ENCODE measurements at regions not wholly inside any gene's neighbourhood (a gene's known extent, or its start where the extent isn't known, plus 50 kb on each side); places are given as distances from the start of the nearest gene placed in this dataset.

DNA sequence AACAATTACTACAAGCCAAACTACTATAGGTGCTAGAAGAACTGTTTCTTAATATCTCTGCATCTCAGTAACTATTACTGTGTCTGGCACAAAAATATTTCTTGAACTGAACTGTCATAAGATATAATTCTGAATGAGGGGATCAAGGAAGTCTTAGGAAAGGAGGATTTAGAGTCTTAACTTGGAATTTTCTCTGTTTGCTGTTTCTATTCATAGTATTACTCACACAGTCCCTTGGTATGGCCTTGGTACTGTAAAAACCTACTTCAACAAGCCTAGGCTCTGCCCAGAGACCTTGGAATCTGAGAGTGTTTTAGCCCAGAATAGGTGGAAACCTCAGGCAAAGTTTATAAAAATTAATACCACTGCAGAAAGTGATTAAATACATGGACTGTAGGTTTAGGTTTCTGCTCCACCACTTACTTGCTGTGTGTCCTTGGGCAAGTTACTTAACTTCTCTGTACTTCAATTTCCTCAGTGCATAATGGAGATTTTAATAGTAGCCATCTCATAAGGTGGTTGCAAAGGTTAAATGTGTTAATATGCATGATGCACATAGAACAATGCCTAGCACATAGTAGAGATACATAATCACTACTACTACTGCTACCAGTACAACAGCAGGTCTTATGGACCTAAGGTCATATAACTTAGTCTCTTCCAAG lies 87.4 kb upstream of the NFIA start:
- Histone ChIP-seq H3K36me3 (no peaks in the 10 kb centered on the region), H3K4me3 (no peak overlapping the region), H3K9me3 (replicated peaks) (no peaks in the 10 kb centered on the region), H3K27me3 (no peaks in the 10 kb centered on the region), H3K4me1 (no peaks in the 10 kb centered on the region), H3K27ac (no peak overlapping the region)
- no peak for DNase-seq

DNA sequence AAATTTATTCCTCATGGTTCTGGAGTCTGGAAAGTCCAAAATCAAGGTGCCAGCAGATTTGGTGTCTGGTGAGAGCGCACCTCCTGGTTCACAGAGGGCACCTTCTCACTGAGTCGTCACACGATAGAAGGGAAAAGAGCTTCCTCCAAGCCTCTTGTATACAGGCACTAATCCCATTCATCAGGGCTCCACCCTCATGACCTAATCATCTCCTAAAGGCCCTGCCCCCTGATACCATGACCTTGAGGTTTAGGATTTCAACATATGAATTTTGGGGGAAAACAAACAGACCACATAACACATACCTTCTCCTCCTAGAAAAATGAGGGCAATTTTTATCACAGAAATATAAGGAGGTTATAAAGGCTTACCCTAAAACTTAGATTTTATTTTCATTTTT lies 88.0 kb upstream of the NFIA start:
- H3K4me1 ChIP-seq = no peaks in the 10 kb centered on the region
- H3K27ac ChIP-seq = no peak overlapping the region
- no peak for DNase-seq
- H3K36me3 ChIP-seq = no peaks in the 10 kb centered on the region
- H3K4me3 ChIP-seq = no peak overlapping the region
- no peaks in the 10 kb centered on the region for H3K27me3 ChIP-seq
- no peaks in the 10 kb centered on the region for H3K9me3 ChIP-seq (replicated peaks)

DNA sequence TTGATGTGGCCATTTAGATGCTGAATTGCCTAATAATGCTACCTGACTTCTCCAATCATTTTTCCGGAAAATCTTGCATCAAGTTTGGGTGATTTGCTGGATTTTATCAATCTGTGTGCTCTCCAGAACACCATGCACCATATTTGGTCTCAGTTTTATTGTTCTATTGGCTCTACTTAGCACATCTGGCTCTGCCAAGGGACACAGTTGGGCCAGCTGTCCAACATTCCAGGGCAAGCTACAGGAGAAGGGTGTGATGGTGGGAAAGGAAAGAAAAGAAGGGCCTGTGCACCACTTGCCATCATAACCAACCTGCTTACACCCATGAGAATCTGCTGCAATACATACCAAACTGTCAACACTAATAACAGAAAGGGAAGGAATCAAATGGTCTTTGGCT lies 90.2 kb upstream of the NFIA start:
- Histone ChIP-seq H3K27me3 (no peaks in the 10 kb centered on the region), H3K9me3 (replicated peaks) (no peaks in the 10 kb centered on the region), H3K36me3 (no peaks in the 10 kb centered on the region), H3K4me1 (no peaks in the 10 kb centered on the region), H3K4me3 (no peak overlapping the region), H3K27ac (no peak overlapping the region)
- no peak for DNase-seq

DNA sequence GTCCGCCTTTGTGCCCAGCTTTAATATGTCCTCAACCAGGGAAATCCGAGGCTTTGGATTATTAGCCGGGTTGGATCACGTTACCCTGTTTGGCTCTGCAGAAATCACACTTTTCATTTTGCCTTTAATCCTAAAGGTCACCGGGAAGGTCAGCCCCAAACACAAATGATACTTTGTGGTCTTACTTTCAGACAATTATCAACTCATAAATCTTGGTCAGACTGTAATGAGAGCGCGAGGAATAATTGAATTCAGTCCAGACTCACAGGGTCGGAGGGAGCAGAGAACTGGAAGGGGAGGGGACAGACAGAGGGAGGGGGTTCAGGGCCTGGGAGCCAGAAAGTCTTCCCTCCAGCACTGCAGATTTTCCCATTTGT lies 91.7 kb upstream of the NFIA start:
- peak in 1 of 2 experiments; percentile 25 for DNase-seq
- no peaks in the 10 kb centered on the region for H3K4me1 ChIP-seq
- peak overlapping the region; percentile 11; the same call in 1 of the 2 replicates for H3K4me3 ChIP-seq
- no peaks in the 10 kb centered on the region for H3K9me3 ChIP-seq (replicated peaks)
- no peak overlapping the region for H3K27ac ChIP-seq
- H3K27me3 ChIP-seq = no peaks in the 10 kb centered on the region
- no peaks in the 10 kb centered on the region for H3K36me3 ChIP-seq

DNA sequence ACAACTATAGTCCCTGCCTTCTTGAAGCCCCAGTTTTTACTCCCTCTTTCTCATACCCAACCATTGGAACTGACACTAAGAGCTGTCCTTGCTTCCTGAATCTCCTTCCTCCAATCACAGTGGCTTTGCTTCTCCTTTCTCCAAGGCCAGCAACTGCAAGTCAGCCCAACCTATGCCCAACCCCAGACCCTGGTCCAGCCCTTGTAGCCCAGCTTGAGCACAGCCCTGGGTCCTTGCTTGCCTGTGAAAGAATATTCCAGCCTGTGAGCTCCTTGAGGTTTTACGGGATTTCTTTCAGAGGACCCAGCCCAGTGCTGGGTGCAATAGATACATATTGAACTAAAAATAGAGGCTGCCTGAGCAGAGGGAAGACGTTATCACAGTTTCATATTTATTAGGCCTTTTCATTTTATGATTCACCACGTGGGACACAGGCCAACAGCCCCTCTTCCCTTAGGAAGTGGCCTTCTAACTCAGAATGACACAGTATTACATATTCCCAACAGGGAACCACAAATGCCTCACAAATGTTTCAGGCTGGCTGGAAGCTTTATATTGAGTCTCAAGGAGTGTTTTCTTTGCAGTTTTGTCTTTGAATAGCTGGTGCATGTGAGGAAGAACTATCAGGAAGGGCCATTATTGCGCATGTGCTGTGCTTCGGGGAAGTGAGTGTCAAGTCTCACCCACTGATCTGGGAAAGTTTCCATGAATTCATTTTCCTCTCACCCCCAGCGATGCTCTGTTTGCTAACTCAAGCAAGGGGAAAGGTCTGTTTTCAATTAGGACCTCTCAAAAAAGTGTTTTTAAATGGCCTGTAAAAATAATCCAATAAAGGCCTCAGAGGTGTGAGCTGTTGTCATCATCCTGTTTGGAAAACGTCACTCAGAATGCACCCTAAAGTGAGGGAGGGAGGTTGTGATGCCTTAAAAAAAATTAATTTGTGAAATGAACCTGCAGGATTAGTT lies 92.3 kb upstream of the NFIA start:
- Histone ChIP-seq H3K4me1 (no peaks in the 10 kb centered on the region), H3K9me3 (replicated peaks) (no peaks in the 10 kb centered on the region), H3K27me3 (no peaks in the 10 kb centered on the region), H3K36me3 (no peaks in the 10 kb centered on the region), H3K4me3 (peak overlapping the region; percentile 11; the same call in 1 of the 2 replicates), H3K27ac (no peak overlapping the region)
- DNase-seq = peak in 1 of 2 experiments; percentile 34

DNA sequence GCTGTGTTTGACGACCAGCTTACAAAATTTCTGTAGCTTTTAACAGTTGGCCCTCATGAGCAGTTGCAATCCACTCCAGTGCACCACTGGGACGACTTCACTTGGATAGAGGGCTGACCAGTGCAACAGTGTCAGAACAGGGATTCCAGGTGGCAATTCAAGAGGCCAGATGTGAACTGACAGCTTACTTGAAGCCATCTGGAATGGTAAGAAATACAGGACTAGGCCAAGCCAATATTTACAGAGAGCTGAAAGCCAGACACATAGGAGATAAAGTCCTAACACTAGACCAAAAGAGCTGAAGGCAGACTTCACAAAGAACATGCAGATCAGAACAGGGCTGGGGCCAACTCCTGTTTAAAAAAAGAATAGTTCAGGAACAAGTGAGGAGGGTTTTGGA lies 93.5 kb upstream of the NFIA start:
- Histone ChIP-seq H3K36me3 (no peaks in the 10 kb centered on the region), H3K27ac (no peak overlapping the region)

DNA sequence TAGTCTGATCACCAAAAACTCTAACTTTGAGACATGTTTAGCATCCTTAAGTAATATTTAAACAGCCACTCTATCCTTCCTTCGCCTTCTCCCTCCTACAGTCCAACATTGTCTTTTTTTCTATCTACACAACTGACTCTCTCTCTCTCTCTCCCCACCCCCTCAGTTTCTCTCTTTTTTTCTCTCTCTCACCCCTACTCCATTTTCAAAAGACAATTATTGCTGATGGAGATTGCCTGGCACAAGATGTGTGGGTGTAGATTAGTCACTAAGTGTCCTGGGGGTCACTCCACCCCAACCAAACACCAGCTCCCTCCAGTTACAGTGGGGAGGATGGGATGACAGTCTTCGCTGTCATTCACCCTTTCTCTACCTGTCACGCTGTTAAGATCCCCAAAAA lies 94.5 kb upstream of the NFIA start:
- DNase-seq = no peak

More for the DNA sequence above, 93.5 kb upstream of the NFIA start:
- Histone ChIP-seq H3K27me3 (no peaks in the 10 kb centered on the region), H3K9me3 (replicated peaks) (no peaks in the 10 kb centered on the region), H3K4me1 (no peaks in the 10 kb centered on the region), H3K4me3 (no peak overlapping the region)
- no peak for DNase-seq

DNA sequence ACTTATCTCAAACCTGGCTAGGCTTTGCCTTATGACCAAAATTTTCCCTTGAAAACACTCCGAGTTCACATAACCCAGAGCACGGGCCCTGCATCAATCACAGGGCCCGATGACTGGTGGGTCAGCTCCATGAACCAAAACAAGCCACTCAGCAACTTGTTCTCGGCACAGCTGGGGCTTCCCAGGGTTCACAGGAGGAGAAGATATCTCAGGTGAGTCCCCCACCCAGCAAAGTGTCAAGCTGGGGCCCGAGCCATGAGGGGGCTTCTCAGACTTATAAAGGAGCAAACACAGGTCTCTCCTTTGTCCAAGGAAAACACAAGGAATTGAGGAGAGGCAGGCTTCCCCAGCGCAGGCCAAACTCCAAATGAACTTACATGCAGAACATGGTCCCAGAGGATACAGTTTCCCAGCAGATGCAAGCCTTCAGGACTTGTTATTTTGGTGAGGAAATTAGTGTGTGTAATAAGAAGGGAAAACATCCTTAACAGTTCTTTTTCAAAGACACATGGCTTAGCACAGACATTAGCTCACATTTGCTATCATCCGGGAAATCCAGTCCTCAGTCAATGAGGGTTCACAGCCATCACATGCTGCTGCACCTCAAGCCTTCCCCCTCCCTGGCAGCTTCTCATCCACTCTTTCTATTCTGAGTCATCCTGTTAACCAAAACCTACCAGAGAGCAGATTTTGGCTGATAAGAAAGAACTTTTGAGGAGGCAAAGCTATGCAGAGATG lies 98.1 kb upstream of the NFIA start:
- no peak overlapping the region for H3K27ac ChIP-seq
- H3K36me3 ChIP-seq = no peaks in the 10 kb centered on the region
- no peaks in the 10 kb centered on the region for H3K27me3 ChIP-seq
- no peak overlapping the region for H3K4me3 ChIP-seq
- no peaks in the 10 kb centered on the region for H3K9me3 ChIP-seq (replicated peaks)
- DNase-seq = no peak
- H3K4me1 ChIP-seq = no peaks in the 10 kb centered on the region

More for the DNA sequence above, 94.5 kb upstream of the NFIA start:
- no peaks in the 10 kb centered on the region for H3K4me1 ChIP-seq
- no peak overlapping the region for H3K4me3 ChIP-seq
- no peaks in the 10 kb centered on the region for H3K9me3 ChIP-seq (replicated peaks)
- H3K36me3 ChIP-seq = no peaks in the 10 kb centered on the region
- no peaks in the 10 kb centered on the region for H3K27me3 ChIP-seq
- no peak overlapping the region for H3K27ac ChIP-seq

DNA sequence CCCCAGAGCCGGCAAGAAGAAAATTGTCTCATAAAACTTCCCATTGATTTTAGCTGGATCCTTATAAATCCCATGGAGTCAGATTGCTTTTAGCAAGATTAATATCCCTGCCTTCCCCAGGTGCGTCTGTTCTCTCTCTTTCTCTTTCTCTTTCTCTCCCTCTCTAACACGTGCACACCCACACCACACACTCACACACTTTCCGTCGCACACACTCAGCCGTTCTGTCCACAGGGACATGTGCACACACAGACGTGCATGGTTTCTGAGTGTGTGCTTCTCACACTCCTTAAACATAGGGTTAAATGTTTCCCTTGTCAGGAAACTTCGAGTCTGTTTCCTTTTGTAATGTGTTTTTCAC lies 98.7 kb upstream of the NFIA start:
- Histone ChIP-seq H3K36me3 (no peaks in the 10 kb centered on the region), H3K4me1 (no peaks in the 10 kb centered on the region), H3K4me3 (no peak overlapping the region), H3K27me3 (no peaks in the 10 kb centered on the region), H3K9me3 (replicated peaks) (no peaks in the 10 kb centered on the region), H3K27ac (no peak overlapping the region)
- DNase-seq = no peak

DNA sequence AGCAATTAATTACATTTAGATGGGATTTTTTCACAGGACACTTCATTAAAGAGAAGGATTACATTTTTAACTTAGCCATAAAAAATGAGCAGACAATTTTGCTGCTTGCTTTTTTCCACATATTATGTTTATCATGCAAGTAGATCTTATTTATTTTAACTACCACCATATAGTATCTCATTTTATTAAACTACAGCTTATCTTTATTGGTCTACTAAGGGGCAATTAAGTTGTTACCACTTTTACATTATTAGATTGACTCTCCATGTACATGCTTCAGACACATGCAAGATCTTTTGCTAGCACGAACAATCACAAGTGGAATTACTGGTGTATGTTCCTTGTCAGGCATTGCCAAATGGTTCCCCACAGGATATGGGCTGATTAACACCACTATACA lies 99.8 kb upstream of the NFIA start:
- DNase-seq = no peak
- H3K27ac ChIP-seq = no peak overlapping the region
- no peaks in the 10 kb centered on the region for H3K9me3 ChIP-seq (replicated peaks)
- H3K4me3 ChIP-seq = no peak overlapping the region
- no peaks in the 10 kb centered on the region for H3K4me1 ChIP-seq
- no peaks in the 10 kb centered on the region for H3K36me3 ChIP-seq
- H3K27me3 ChIP-seq = no peaks in the 10 kb centered on the region

DNA sequence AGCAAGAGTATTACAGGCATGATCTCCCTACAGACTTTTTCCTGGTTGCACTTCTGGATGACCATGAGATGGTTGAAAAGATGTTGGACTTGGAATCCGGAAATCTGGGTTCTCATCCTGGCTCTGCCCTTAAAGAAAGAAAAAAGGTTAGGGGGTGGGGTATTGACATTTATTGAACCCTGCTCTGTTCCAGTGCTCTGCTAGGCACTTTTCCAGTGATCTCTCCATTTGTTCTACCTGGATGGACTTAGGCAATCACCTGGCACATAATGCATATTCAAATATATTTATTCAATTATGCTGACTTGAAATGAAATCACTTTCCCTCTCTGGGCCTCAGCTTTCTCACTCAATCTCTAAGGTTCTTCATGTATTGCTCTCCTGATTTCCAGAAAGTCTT lies 101.0 kb upstream of the NFIA start:
- H3K36me3 ChIP-seq = no peaks in the 10 kb centered on the region
- no peak overlapping the region for H3K4me3 ChIP-seq
- no peaks in the 10 kb centered on the region for H3K4me1 ChIP-seq
- no peak for DNase-seq
- no peaks in the 10 kb centered on the region for H3K27me3 ChIP-seq
- no peak overlapping the region for H3K27ac ChIP-seq
- H3K9me3 ChIP-seq (replicated peaks) = no peaks in the 10 kb centered on the region

DNA sequence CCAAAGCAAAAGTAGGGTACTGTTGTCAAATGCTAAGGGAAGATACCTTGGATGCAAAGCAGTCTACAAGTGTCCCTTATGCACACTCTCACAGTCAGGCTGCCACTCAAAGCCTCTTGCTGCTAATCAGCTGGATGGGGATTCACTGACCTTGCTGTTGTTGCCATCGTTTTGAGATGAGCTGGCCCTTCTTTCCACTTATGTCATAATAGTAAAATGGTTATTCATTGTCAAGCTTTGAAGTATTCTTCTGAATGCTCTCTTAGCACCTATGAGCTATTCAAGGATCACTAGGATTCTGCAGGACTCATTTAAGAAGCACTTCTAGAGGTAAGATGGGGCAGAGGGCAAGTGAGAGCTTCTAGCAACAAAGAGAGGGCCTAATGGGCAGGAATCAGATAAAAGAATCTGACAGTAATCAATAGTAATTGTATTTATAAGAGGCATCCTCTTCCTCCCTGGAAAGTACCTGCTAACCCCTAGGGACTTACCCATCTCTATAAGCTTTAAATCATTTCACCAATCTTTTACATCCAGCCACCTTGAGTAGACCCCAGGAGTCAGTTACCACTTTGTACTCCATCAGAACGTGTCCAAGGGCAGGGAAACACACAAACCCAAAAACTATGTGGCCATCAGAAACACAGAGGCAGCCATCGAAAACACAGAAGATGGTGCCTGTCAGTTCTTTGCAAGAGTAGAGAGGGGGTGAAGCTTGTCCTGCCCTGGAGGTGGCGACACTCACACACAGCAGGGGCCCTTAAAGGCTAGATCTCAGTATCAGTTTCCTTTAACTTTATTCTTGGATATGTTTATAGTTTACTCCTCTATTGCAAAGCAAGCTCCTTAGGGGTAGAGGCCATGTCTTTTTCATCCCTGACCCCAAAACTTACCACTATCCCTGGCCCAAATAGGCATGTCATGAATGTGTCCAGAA lies 103.7 kb upstream of the NFIA start:
- H3K9me3 ChIP-seq (replicated peaks) = no peaks in the 10 kb centered on the region
- no peaks in the 10 kb centered on the region for H3K4me1 ChIP-seq
- DNase-seq = peak; percentile 42 to 72
- no peaks in the 10 kb centered on the region for H3K27me3 ChIP-seq
- no peaks in the 10 kb centered on the region for H3K36me3 ChIP-seq
- no peak overlapping the region for H3K27ac ChIP-seq
- no peak overlapping the region for H3K4me3 ChIP-seq

DNA sequence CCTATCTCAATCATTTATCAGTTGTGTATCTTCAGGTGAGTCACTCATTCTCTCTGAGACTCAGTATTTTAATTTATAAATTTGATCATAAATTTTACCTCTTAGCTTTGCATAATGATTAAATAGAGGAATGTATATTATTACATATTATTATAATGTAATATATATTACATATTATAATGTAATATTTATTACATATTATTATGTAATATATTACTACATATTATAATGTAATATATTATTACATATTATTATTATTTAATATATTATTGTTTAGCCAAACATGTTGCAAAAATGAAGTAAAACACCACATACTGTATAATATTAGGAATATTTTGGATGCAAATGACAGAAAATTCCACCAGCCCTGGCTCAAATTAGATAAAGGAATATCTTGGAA lies 104.7 kb upstream of the NFIA start:
- Histone ChIP-seq H3K36me3 (no peaks in the 10 kb centered on the region), H3K4me3 (no peak overlapping the region), H3K27me3 (no peaks in the 10 kb centered on the region), H3K9me3 (replicated peaks) (no peaks in the 10 kb centered on the region), H3K4me1 (no peaks in the 10 kb centered on the region), H3K27ac (no peak overlapping the region)
- DNase-seq = no peak

Data from SJCRH30 (cell line).